HFFc6 (cell line): ENCODE measurements at regions not wholly inside any gene's neighbourhood (a gene's known extent, or its start where the extent isn't known, plus 50 kb on each side); places are given as distances from the start of the nearest gene placed in this dataset.

Experiments
- DNase-seq: peaks from one replicate; pipeline ENCODE4 v3.0.0-alpha.2; 2018
- H3K27ac Mint-ChIP-seq: 2 replicates; pipeline ENCODE4 v1.8.0; 2020; ENCODE audit warnings: mild to moderate bottlenecking, mixed read lengths
- H3K27me3 Mint-ChIP-seq: 2 replicates; pipeline ENCODE4 v1.8.0; 2021; ENCODE audit warnings: mild to moderate bottlenecking, moderate library complexity, mixed read lengths; ENCODE audit not compliant: insufficient read depth
- H3K36me3 Mint-ChIP-seq: 2 replicates; pipeline ENCODE4 v1.8.0; 2021; ENCODE audit warnings: low read depth, mixed read lengths
- H3K4me1 Mint-ChIP-seq: 2 replicates; pipeline ENCODE4 v1.8.0; 2020; ENCODE audit warnings: low read depth, mixed read lengths
- H3K4me3 Mint-ChIP-seq: 2 replicates; pipeline ENCODE4 v1.8.0; 2020; ENCODE audit warnings: mild to moderate bottlenecking, moderate library complexity, mixed read lengths
- H3K9me3 Mint-ChIP-seq: 2 replicates; pipeline ENCODE4 v1.8.0; 2020; ENCODE audit warnings: mild to moderate bottlenecking, mixed read lengths
- CTCF ChIP-seq: fragments of 200-600 bp; sonication (generic); IDR thresholded peaks from 2 replicates; pipeline ENCODE4 v1.5.0; 2021; ENCODE audit warnings: antibody characterized with exemption, mild to moderate bottlenecking

DNA sequence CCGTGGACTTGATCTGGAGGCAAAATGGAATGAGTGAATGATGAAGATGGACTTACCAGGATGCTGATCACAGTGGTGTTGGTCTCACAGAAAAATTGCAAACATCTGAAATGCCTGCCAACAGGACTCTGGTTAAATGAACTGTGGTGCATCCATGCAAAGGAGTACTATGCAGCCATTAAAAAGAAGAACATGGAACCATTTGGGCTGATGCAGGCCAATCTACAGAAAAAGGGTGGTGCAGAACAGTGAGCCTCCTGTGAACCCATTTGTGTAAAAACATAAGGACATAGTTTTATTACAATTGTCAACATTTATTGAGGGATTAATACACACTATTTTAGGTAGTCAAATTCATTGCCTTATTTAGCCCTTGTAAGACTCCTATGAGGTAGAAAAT lies 111.9 kb downstream of the MN1 start:
- no peaks in the 10 kb centered on the region; the same call in 1 of the 2 replicates for H3K9me3 Mint-ChIP-seq
- no peak for DNase-seq
- H3K27ac Mint-ChIP-seq = no peak overlapping the region
- no peak overlapping the region for H3K4me3 Mint-ChIP-seq
- peaks cover 13% of the 10 kb centered on the region for H3K4me1 Mint-ChIP-seq
- peaks cover 8% of the 10 kb centered on the region for H3K27me3 Mint-ChIP-seq
- no peaks in the 10 kb centered on the region for H3K36me3 Mint-ChIP-seq
- no peak for TF ChIP-seq CTCF

- H3K4me1 Mint-ChIP-seq = peaks cover 13% of the 10 kb centered on the region
- H3K9me3 Mint-ChIP-seq = no peaks in the 10 kb centered on the region; the same call in 1 of the 2 replicates
- TF ChIP-seq CTCF = no peak
- H3K4me3 Mint-ChIP-seq = no peak overlapping the region
- H3K36me3 Mint-ChIP-seq = no peaks in the 10 kb centered on the region
- H3K27ac Mint-ChIP-seq = no peak overlapping the region
- H3K27me3 Mint-ChIP-seq = peaks cover 8% of the 10 kb centered on the region
- no peak for DNase-seq
These were observed 111.0 kb downstream of the MN1 start for GRCh38 chr22:27690599-27690998.

GRCh38 chr22:27692243-27692642 lies 109.3 kb downstream of the MN1 start:
- H3K9me3 Mint-ChIP-seq = peaks cover 4% of the 10 kb centered on the region
- H3K36me3 Mint-ChIP-seq = peaks cover 3% of the 10 kb centered on the region
- no peaks in the 10 kb centered on the region for H3K4me1 Mint-ChIP-seq
- 0 out of 2 replicates have a peak, but pooled peaks have one; percentile 12 for TF ChIP-seq CTCF
- DNase-seq = peak; percentile 28
- peaks cover 8% of the 10 kb centered on the region for H3K27me3 Mint-ChIP-seq
- no peak overlapping the region for H3K27ac Mint-ChIP-seq
- H3K4me3 Mint-ChIP-seq = no peak overlapping the region

DNA sequence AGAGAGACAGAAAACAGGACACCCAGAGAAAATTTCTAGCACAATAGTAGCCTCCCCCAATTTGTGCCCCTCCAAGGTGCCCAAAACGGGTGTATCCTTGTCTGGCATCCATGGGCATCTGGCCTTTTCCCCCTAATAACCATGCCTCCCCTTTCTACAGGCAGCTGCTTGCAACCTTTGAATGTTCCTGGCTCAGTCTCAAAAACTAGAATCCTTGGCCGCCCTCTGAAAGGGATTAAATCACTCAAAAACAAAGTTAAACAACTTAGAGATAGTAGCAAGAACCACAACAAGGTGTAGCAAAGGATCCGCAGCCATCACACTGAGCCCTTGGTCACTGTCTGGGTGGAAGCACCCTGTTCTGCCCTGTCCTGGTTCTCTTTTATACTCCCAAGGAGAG lies 105.6 kb downstream of the MN1 start:
- no peak for TF ChIP-seq CTCF
- H3K36me3 Mint-ChIP-seq = peaks cover 6% of the 10 kb centered on the region
- no peak overlapping the region for H3K27ac Mint-ChIP-seq
- no peak overlapping the region for H3K4me3 Mint-ChIP-seq
- H3K9me3 Mint-ChIP-seq = peaks cover 8% of the 10 kb centered on the region
- no peak for DNase-seq
- no peaks in the 10 kb centered on the region for H3K4me1 Mint-ChIP-seq
- peaks cover 23% of the 10 kb centered on the region for H3K27me3 Mint-ChIP-seq

DNA sequence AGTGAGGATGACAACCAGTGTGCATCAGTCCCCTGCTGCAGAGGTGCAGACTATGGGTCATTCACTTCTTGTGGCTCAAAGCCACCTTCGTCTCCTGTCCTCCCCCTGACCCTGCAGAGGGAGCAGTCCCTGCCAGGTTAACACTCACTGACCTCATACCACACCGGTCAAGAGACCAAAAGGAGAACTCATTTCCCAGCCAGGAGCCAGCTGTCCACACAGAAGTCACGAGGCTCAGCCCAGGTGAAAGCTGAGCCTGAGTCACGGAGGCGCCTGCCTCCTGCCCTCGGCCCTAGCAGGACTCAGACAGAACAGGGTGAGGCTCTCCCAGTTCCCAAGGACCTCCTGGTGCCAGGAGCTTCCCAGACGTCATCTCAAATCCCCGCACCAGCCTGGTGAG lies 103.7 kb downstream of the MN1 start:
- Mint-ChIP-seq H3K4me3 (no peak overlapping the region), H3K27me3 (peaks cover 19% of the 10 kb centered on the region), H3K4me1 (no peaks in the 10 kb centered on the region), H3K36me3 (peaks cover 6% of the 10 kb centered on the region), H3K27ac (no peak overlapping the region), H3K9me3 (peaks cover 8% of the 10 kb centered on the region)
- DNase-seq = no peak
- TF ChIP-seq CTCF = no peak
